H1 (cell line): ENCODE measurements at regions not wholly inside any gene's neighbourhood (a gene's known extent, or its start where the extent isn't known, plus 50 kb on each side); places are given as distances from the start of the nearest gene placed in this dataset.

Experiments used
- CTCF ChIA-PET: fragments of 300-600 bp; sonication (Branson Sonifier 250); formaldehyde crosslinking; loops from one replicate; lab custom pipeline; 2021; ENCODE audit not compliant: partially characterized antibody; lab: Charles Lee
- POLR2A ChIA-PET: fragments of 300-600 bp; sonication (Branson Sonifier 250); formaldehyde crosslinking; loops from one replicate; lab custom pipeline; 2021; ENCODE audit warnings: inconsistent platforms; ENCODE audit not compliant: partially characterized antibody; lab: Charles Lee
- DNase-seq, 2 experiments: peaks; one replicate each; pipeline versions ENCODE4 v3.0.0 to v3.0.0-alpha.2; 2010 to 2022; ENCODE audit warnings: low spot score in 2 of 2, low read depth in 1 of 2, mixed read lengths in 1 of 2
- FAIRE-seq: peaks from 2 replicates; lab custom pipeline; 2011; peaks lifted over from hg19 to GRCh38; lab: Jason Lieb, UNC
- H2AFZ ChIP-seq: 2 replicates; pipeline ENCODE4 v1.8.1; 2012; ENCODE audit warnings: low read length, inconsistent platforms
- H2AK5ac ChIP-seq: 2 replicates; pipeline ENCODE4 v1.6.1; 2013; ENCODE audit warnings: low read depth, low read length
- H2BK120ac ChIP-seq: replicated peaks from 2 replicates; pipeline ENCODE3; 2013; ENCODE audit warnings: low read depth, low read length, inconsistent platforms
- H2BK12ac ChIP-seq: 2 replicates; pipeline ENCODE4 v1.6.1; 2013; ENCODE audit warnings: low read depth, low read length
- H2BK15ac ChIP-seq: 2 replicates; pipeline ENCODE4 v1.6.1; 2013; ENCODE audit warnings: low read length
- H2BK20ac ChIP-seq: 2 replicates; pipeline ENCODE4 v1.6.1; 2013; ENCODE audit warnings: low read length
- H2BK5ac ChIP-seq: 2 replicates; pipeline ENCODE4 v1.6.1; 2013; ENCODE audit warnings: low read depth, low read length
- H3K14ac ChIP-seq: 2 replicates; pipeline ENCODE4 v1.6.1; 2013; ENCODE audit warnings: inconsistent platforms; ENCODE audit not compliant: insufficient read length
- H3K18ac ChIP-seq: 2 replicates; pipeline ENCODE4 v1.6.1; 2013; ENCODE audit warnings: low read length; ENCODE audit errors: extremely low read depth
- H3K23ac ChIP-seq: 2 replicates; pipeline ENCODE4 v1.6.1; 2013; ENCODE audit warnings: inconsistent platforms; ENCODE audit not compliant: insufficient read length
- H3K23me2 ChIP-seq: 2 replicates; pipeline ENCODE4 v1.6.1; 2013; ENCODE audit warnings: low read depth, low read length
- H3K27ac ChIP-seq: 2 replicates; pipeline ENCODE4 v1.6.1; 2011; ENCODE audit warnings: low read depth, low read length, inconsistent platforms
- H3K27me3 ChIP-seq, 4 experiments: replicated peaks in 1 of 4; 1 replicate in 1 of 4; 2 replicates in 3 of 4; pipeline versions ENCODE4 v1.6.1 to v1.8.1; 2011 to 2013; ENCODE audit warnings: low read length in 3 of 4, mild to moderate bottlenecking in 3 of 4, inconsistent platforms in 2 of 4, mixed read lengths in 2 of 4, moderate library complexity in 1 of 4; ENCODE audit not compliant: control insufficient read depth in 3 of 4, insufficient read depth in 3 of 4; ENCODE audit errors: extremely low read depth in 1 of 4
- H3K36me3 ChIP-seq, 4 experiments: 2 replicates each; pipeline versions ENCODE4 v1.6.1 to v1.8.1; 2011 to 2013; ENCODE audit warnings: mild to moderate bottlenecking in 4 of 4, low read length in 3 of 4, moderate library complexity in 2 of 4, control low read depth in 1 of 4, inconsistent platforms in 1 of 4; ENCODE audit not compliant: insufficient read depth in 4 of 4, control insufficient read depth in 2 of 4
- H3K4ac ChIP-seq: replicated peaks from 2 replicates; pipeline ENCODE3; 2013; ENCODE audit warnings: low read length, low read depth, mixed read lengths, inconsistent platforms; ENCODE audit not compliant: insufficient read length
- H3K4me1 ChIP-seq, 4 experiments: replicated peaks in 1 of 4; 1 replicate in 1 of 4; 2 replicates in 3 of 4; pipeline versions ENCODE4 v1.6.1 to v1.8.1; 2011 to 2013; ENCODE audit warnings: low read length in 3 of 4, inconsistent platforms in 2 of 4, mixed read lengths in 1 of 4; ENCODE audit not compliant: insufficient read depth in 4 of 4, control insufficient read depth in 3 of 4
- H3K4me2 ChIP-seq, 2 experiments: 2 replicates each; pipeline versions ENCODE4 v1.6.1 to v1.8.1; 2011 to 2013; ENCODE audit warnings: low read depth in 2 of 2, low read length in 2 of 2, control low read depth in 1 of 2, inconsistent platforms in 1 of 2, mild to moderate bottlenecking in 1 of 2; ENCODE audit not compliant: insufficient read depth in 1 of 2
- H3K4me3 ChIP-seq, 4 experiments: fragments of 200-600, 300-600 bp in 1 of 4; sonication (generic), shearing (Covaris generic), sonication (Bioruptor Twin) in 1 of 4; 2 replicates each; pipeline versions ENCODE4 v1.5.1 to v1.8.1; 2011 to 2016; ENCODE audit warnings: low read length in 4 of 4, low read depth in 3 of 4, control low read depth in 2 of 4, inconsistent platforms in 2 of 4, mild to moderate bottlenecking in 2 of 4, mixed read lengths in 1 of 4, moderate library complexity in 1 of 4; ENCODE audit not compliant: insufficient read depth in 2 of 4; ENCODE audit errors: extremely low read depth in 1 of 4
- H3K56ac ChIP-seq: replicated peaks from 2 replicates; pipeline ENCODE3; 2013; ENCODE audit warnings: low read depth, mild to moderate bottlenecking, mixed read lengths, low read length, inconsistent platforms; ENCODE audit not compliant: insufficient read length
- H3K79me1 ChIP-seq: 2 replicates; pipeline ENCODE4 v1.6.1; 2013; ENCODE audit warnings: low read depth, low read length, control low read depth
- H3K79me2 ChIP-seq, 2 experiments: 2 replicates each; pipeline versions ENCODE4 v1.6.1 to v1.8.1; 2012 to 2013; ENCODE audit warnings: low read length in 2 of 2, mild to moderate bottlenecking in 2 of 2, inconsistent platforms in 1 of 2; ENCODE audit not compliant: insufficient read depth in 2 of 2, control insufficient read depth in 1 of 2
- H3K9ac ChIP-seq, 4 experiments: replicated peaks in 1 of 4; 1 replicate in 1 of 4; 2 replicates in 3 of 4; pipeline versions ENCODE4 v1.6.1 to v1.8.1; 2011 to 2013; ENCODE audit warnings: low read depth in 3 of 4, low read length in 3 of 4, control low read depth in 2 of 4, mild to moderate bottlenecking in 2 of 4, moderate library complexity in 2 of 4, inconsistent platforms in 1 of 4; ENCODE audit errors: extremely low read depth in 1 of 4
- H3K9me3 ChIP-seq, 2 experiments: 2 replicates each; pipeline versions ENCODE4 v1.6.1 to v1.8.1; 2012 to 2013; ENCODE audit warnings: mild to moderate bottlenecking in 2 of 2, moderate library complexity in 2 of 2, control low read depth in 1 of 2, inconsistent platforms in 1 of 2, low read depth in 1 of 2, low read length in 1 of 2, mixed read lengths in 1 of 2; ENCODE audit not compliant: insufficient read depth in 2 of 2
- H4K20me1 ChIP-seq, 2 experiments: replicated peaks in 1 of 2; 2 replicates each; pipeline versions ENCODE3 to v1.8.1; 2011 to 2013; ENCODE audit warnings: inconsistent platforms in 2 of 2, low read length in 2 of 2, mild to moderate bottlenecking in 1 of 2; ENCODE audit not compliant: insufficient read depth in 2 of 2, control insufficient read depth in 1 of 2
- H4K5ac ChIP-seq: 2 replicates; pipeline ENCODE4 v1.6.1; 2013; ENCODE audit warnings: low read length, low read depth, mixed read lengths, inconsistent platforms; ENCODE audit not compliant: insufficient read length
- H4K8ac ChIP-seq: 2 replicates; pipeline ENCODE4 v1.8.0; 2013; ENCODE audit warnings: mild to moderate bottlenecking, moderate library complexity, low read length, inconsistent platforms; ENCODE audit not compliant: insufficient read depth; ENCODE audit errors: extremely low read depth
- H4K91ac ChIP-seq: replicated peaks from 2 replicates; pipeline ENCODE3; 2013; ENCODE audit warnings: low read length, mixed read lengths, inconsistent platforms; ENCODE audit not compliant: insufficient read length
- BCL11A ChIP-seq, 2 experiments: IDR thresholded peaks; one replicate each; pipeline ENCODE4 v1.6.1; 2011; ENCODE audit warnings: low read depth in 2 of 2, low read length in 2 of 2, mild to moderate bottlenecking in 2 of 2
- CBX8 ChIP-seq: fragments of 300-800, 300-1000 bp; sonication (generic); IDR thresholded peaks from 2 replicates; pipeline ENCODE4 v1.7.1; 2016; ENCODE audit warnings: low read depth, low read length, borderline replicate concordance
- RBBP5 ChIP-seq: IDR thresholded peaks from 2 replicates; pipeline ENCODE4 v1.7.1; 2012; ENCODE audit warnings: low read depth, mild to moderate bottlenecking, inconsistent platforms, low read length, moderate library complexity, borderline replicate concordance
- SP4 ChIP-seq: IDR thresholded peaks from 2 replicates; pipeline ENCODE4 v1.6.1; 2012; ENCODE audit warnings: low read length, inconsistent platforms
- TF ChIP-seq, protein P1 (sequence below), 3 experiments: IDR thresholded peaks; 1 replicate in 2 of 3; 2 replicates in 1 of 3; pipeline versions ENCODE4 v1.5.1 to v1.6.1; 2011; ENCODE audit warnings: low read length in 3 of 3, mild to moderate bottlenecking in 3 of 3, inconsistent platforms in 2 of 3, low read depth in 1 of 3, moderate library complexity in 1 of 3; ENCODE audit not compliant: insufficient read depth in 1 of 3; ENCODE audit errors: control extremely low read depth in 1 of 3

DNA sequence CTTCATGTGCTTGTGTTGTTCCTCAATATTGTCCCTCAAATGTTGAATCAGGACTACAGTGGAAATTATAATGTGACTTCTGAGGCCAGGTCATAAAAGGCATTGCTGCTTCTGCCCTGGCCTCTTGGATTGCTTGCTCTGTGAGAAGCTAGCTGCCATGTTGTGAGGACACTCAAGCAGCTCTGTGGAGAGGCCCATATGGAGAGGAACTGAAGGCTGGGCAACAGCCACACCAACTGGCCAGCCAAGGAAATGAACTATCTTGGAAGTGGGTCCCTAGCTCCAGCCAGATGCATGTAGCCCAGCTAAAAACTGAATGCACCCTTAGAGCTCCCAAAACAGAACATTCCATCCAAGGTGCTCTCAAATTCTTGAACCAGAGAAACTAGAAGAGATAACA lies 282.6 kb downstream of the BMP7 start:
- no peak overlapping the region for H3K4me3 ChIP-seq
- H2BK120ac ChIP-seq, result no peak overlapping the region
- no peak overlapping the region for H4K5ac ChIP-seq
- POLR2A ChIA-PET, result no interaction called here
- no peak overlapping the region for H2AFZ ChIP-seq
- CTCF ChIA-PET, result interaction anchor here (0.6 to 9.0 kb wide), 8 partner anchors 10 to 433 kb away, joined by 3 to 74 read pairs (median 4); no protein-coding TSS in a partner anchor
- peaks cover 0 to 4% (median 0%) of the 10 kb centered on the region in 4 experiments; a peak in 1 of 7 replicates for H3K4me1 ChIP-seq
- H3K79me1 ChIP-seq, result no peaks in the 10 kb centered on the region
- H3K14ac ChIP-seq, result no peak overlapping the region
- no peaks in the 10 kb centered on the region for H4K20me1 ChIP-seq
- no peaks in the 10 kb centered on the region for H3K23me2 ChIP-seq
- FAIRE-seq (no peak), DNase-seq (no peak)
- H3K4me2 ChIP-seq, result no peak overlapping the region
- no peak overlapping the region for H2BK5ac ChIP-seq
- no peak overlapping the region for H2BK15ac ChIP-seq
- H2AK5ac ChIP-seq, result no peak overlapping the region
- peaks cover 0 to 4% of the 10 kb centered on the region in 2 experiments; a peak in 2 of 4 replicates for H3K9me3 ChIP-seq
- H3K27me3 ChIP-seq, result no peaks in the 10 kb centered on the region; a peak in 1 of 7 replicates
- no peak overlapping the region for H3K9ac ChIP-seq
- no peak overlapping the region for H4K8ac ChIP-seq
- H3K56ac ChIP-seq, result no peak overlapping the region
- H2BK12ac ChIP-seq, result no peak overlapping the region
- H3K36me3 ChIP-seq, result no peaks in the 10 kb centered on the region
- H3K18ac ChIP-seq, result no peak overlapping the region
- H3K79me2 ChIP-seq, result no peaks in the 10 kb centered on the region
- H3K23ac ChIP-seq, result no peak overlapping the region
- no peak overlapping the region for H2BK20ac ChIP-seq
- H3K27ac ChIP-seq, result no peak overlapping the region
- no peak overlapping the region for H3K4ac ChIP-seq
- no peak overlapping the region for H4K91ac ChIP-seq
- TF ChIP-seq SP4 (no peak), BCL11A (IDR thresholded peaks at IDR 0.05; ENCODE audit: low read depth in 2 of 2, low read length in 2 of 2) (no peak), RBBP5 (no peak), CBX8 (no peak)
- TF ChIP-seq, protein P1, sequence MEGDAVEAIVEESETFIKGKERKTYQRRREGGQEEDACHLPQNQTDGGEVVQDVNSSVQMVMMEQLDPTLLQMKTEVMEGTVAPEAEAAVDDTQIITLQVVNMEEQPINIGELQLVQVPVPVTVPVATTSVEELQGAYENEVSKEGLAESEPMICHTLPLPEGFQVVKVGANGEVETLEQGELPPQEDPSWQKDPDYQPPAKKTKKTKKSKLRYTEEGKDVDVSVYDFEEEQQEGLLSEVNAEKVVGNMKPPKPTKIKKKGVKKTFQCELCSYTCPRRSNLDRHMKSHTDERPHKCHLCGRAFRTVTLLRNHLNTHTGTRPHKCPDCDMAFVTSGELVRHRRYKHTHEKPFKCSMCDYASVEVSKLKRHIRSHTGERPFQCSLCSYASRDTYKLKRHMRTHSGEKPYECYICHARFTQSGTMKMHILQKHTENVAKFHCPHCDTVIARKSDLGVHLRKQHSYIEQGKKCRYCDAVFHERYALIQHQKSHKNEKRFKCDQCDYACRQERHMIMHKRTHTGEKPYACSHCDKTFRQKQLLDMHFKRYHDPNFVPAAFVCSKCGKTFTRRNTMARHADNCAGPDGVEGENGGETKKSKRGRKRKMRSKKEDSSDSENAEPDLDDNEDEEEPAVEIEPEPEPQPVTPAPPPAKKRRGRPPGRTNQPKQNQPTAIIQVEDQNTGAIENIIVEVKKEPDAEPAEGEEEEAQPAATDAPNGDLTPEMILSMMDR (IDR thresholded peaks at IDR 0.05; ENCODE audit: control extremely low read depth in 1 of 3, insufficient read depth in 1 of 3, low read depth in 1 of 3, low read length in 3 of 3), result peak in 2 of 3 experiments; percentile 9 to 39; a peak in 1 of 4 replicates
